Thymus (tissue), 11 donors: ENCODE measurements at regions not wholly inside any gene's neighbourhood (a gene's known extent, or its start where the extent isn't known, plus 50 kb on each side); places are given as distances from the start of the nearest gene placed in this dataset.

Source experiments
- DNase-seq, 9 donors: peaks; one replicate each; pipeline ENCODE4 v3.0.0-alpha.2; 2013; ENCODE audit warnings: low spot score in 9 of 9, low read depth in 6 of 9, missing footprints in 1 of 9
- H3K27ac ChIP-seq, 2 donors: one replicate each; pipeline ENCODE4 v1.5.1; 2013; ENCODE audit warnings: control low read depth in 1 of 2, low read depth in 1 of 2, low read length in 1 of 2, mild to moderate bottlenecking in 1 of 2, moderate library complexity in 1 of 2
- H3K27me3 ChIP-seq, 2 donors: one replicate each; pipeline ENCODE4 v1.5.1; 2013; ENCODE audit warnings: low read length in 1 of 2; ENCODE audit not compliant: control insufficient read depth in 2 of 2, insufficient read depth in 1 of 2
- H3K36me3 ChIP-seq, 2 donors: one replicate each; pipeline ENCODE4 v1.5.1; 2013; ENCODE audit warnings: low read length in 1 of 2, mild to moderate bottlenecking in 1 of 2, moderate library complexity in 1 of 2; ENCODE audit not compliant: control insufficient read depth in 2 of 2, insufficient read depth in 2 of 2
- H3K4me1 ChIP-seq, 2 donors: one replicate each; pipeline ENCODE4 v1.5.1; 2013; ENCODE audit warnings: low read length in 2 of 2; ENCODE audit not compliant: control insufficient read depth in 2 of 2, insufficient read depth in 2 of 2
- H3K4me3 ChIP-seq, 2 donors: one replicate each; pipeline ENCODE4 v1.5.1; 2013; ENCODE audit warnings: low read length in 2 of 2, control low read depth in 1 of 2, mild to moderate bottlenecking in 1 of 2
- H3K9me3 ChIP-seq, 2 donors: one replicate each; pipeline ENCODE4 v1.5.1; 2013; ENCODE audit warnings: low read length in 1 of 2, mild to moderate bottlenecking in 1 of 2; ENCODE audit not compliant: control insufficient read depth in 2 of 2, insufficient read depth in 1 of 2
- WGBS: extraction: QIAGEN DNeasy Blood & Tissue Kit; methylation state at CpG from one replicate; pipeline ENCODE4 v1.1.7; 2013; 5-methylcytosine and 5-hydroxymethylcytosine counted together
- donor health status: healthy.

GRCh38 chr12:68497702-68498101 lies 113.0 kb upstream of the RAP1B start:
- no peaks in the 10 kb centered on the region for H3K9me3 ChIP-seq
- no peaks in the 10 kb centered on the region for H3K4me1 ChIP-seq
- 25% methylated on average over 3 of the region's 3 CpGs for WGBS
- no peaks in the 10 kb centered on the region for H3K36me3 ChIP-seq
- no peaks in the 10 kb centered on the region for H3K27me3 ChIP-seq
- H3K27ac ChIP-seq, result no peak overlapping the region
- H3K4me3 ChIP-seq, result no peak overlapping the region
- no peak for DNase-seq

- H3K4me3 ChIP-seq, result no peak overlapping the region
- no peaks in the 10 kb centered on the region for H3K9me3 ChIP-seq
- no peaks in the 10 kb centered on the region for H3K4me1 ChIP-seq
- H3K36me3 ChIP-seq, result no peaks in the 10 kb centered on the region
- no peaks in the 10 kb centered on the region for H3K27me3 ChIP-seq
- over 99% methylated on average over 4 of the region's 4 CpGs for WGBS
- no peak overlapping the region for H3K27ac ChIP-seq
- no peak for DNase-seq
These were observed 112.0 kb upstream of the RAP1B start for GRCh38 chr12:68498736-68499135.

GRCh38 chr12:68499616-68500015 lies 111.1 kb upstream of the RAP1B start:
- Histone ChIP-seq H3K27ac (no peak overlapping the region), H3K27me3 (no peaks in the 10 kb centered on the region), H3K9me3 (no peaks in the 10 kb centered on the region), H3K4me3 (no peak overlapping the region), H3K4me1 (no peaks in the 10 kb centered on the region), H3K36me3 (no peaks in the 10 kb centered on the region)
- 97% methylated on average over 1 of the region's 1 CpG for WGBS
- no peak for DNase-seq

- Histone ChIP-seq H3K4me3 (no peak overlapping the region), H3K9me3 (no peaks in the 10 kb centered on the region), H3K27me3 (no peaks in the 10 kb centered on the region), H3K36me3 (no peaks in the 10 kb centered on the region), H3K4me1 (no peaks in the 10 kb centered on the region), H3K27ac (no peak overlapping the region)
- WGBS, result 85% methylated on average over 3 of the region's 3 CpGs
- DNase-seq, result no peak
These were observed 109.5 kb upstream of the RAP1B start for GRCh38 chr12:68501226-68501625.

GRCh38 chr12:68505970-68506369 lies 104.7 kb upstream of the RAP1B start:
- 94% methylated on average over 1 of the region's 1 CpG for WGBS
- no peak for DNase-seq

GRCh38 chr12:68506619-68507018 lies 104.1 kb upstream of the RAP1B start:
- Histone ChIP-seq H3K4me3 (no peak overlapping the region), H3K36me3 (no peaks in the 10 kb centered on the region), H3K4me1 (no peaks in the 10 kb centered on the region), H3K9me3 (no peaks in the 10 kb centered on the region), H3K27me3 (no peaks in the 10 kb centered on the region), H3K27ac (no peak overlapping the region)
- WGBS, result 96% methylated on average over 4 of the region's 4 CpGs
- no peak for DNase-seq

More at GRCh38 chr12:68505970-68506369, 104.7 kb upstream of the RAP1B start:
- Histone ChIP-seq H3K27me3 (no peaks in the 10 kb centered on the region), H3K4me3 (no peak overlapping the region), H3K27ac (no peak overlapping the region), H3K4me1 (no peaks in the 10 kb centered on the region), H3K9me3 (no peaks in the 10 kb centered on the region), H3K36me3 (no peaks in the 10 kb centered on the region)

GRCh38 chr12:68507657-68508056 lies 103.0 kb upstream of the RAP1B start:
- DNase-seq, result no peak
- Histone ChIP-seq H3K36me3 (no peaks in the 10 kb centered on the region), H3K27me3 (no peaks in the 10 kb centered on the region), H3K4me3 (no peak overlapping the region), H3K9me3 (no peaks in the 10 kb centered on the region), H3K4me1 (no peaks in the 10 kb centered on the region), H3K27ac (no peak overlapping the region)
- WGBS, result 98% methylated on average over 3 of the region's 3 CpGs

- no peaks in the 10 kb centered on the region for H3K4me1 ChIP-seq
- no peak for DNase-seq
- H3K27me3 ChIP-seq, result no peaks in the 10 kb centered on the region
- WGBS, result 93% methylated on average over 2 of the region's 2 CpGs
- H3K27ac ChIP-seq, result no peak overlapping the region
- no peak overlapping the region for H3K4me3 ChIP-seq
- no peaks in the 10 kb centered on the region for H3K36me3 ChIP-seq
- H3K9me3 ChIP-seq, result no peaks in the 10 kb centered on the region
These were observed 102.1 kb upstream of the RAP1B start for GRCh38 chr12:68508576-68508975.

- H3K27ac ChIP-seq, result no peak overlapping the region
- no peak overlapping the region for H3K4me3 ChIP-seq
- H3K4me1 ChIP-seq, result no peaks in the 10 kb centered on the region
- H3K27me3 ChIP-seq, result no peaks in the 10 kb centered on the region
- H3K9me3 ChIP-seq, result no peaks in the 10 kb centered on the region
- WGBS, result over 99% methylated on average over 4 of the region's 4 CpGs
- H3K36me3 ChIP-seq, result no peaks in the 10 kb centered on the region
- DNase-seq, result no peak
These were observed 101.5 kb upstream of the RAP1B start for GRCh38 chr12:68509242-68509641.

GRCh38 chr12:68510397-68510796 lies 100.3 kb upstream of the RAP1B start:
- no peaks in the 10 kb centered on the region for H3K4me1 ChIP-seq
- no peaks in the 10 kb centered on the region for H3K9me3 ChIP-seq
- H3K4me3 ChIP-seq, result no peak overlapping the region
- H3K36me3 ChIP-seq, result no peaks in the 10 kb centered on the region
- 98% methylated on average over 1 of the region's 1 CpG for WGBS
- H3K27me3 ChIP-seq, result no peaks in the 10 kb centered on the region
- no peak overlapping the region for H3K27ac ChIP-seq
- no peak for DNase-seq
